Hepatocyte (in vitro differentiated cells): ENCODE measurements at regions not wholly inside any gene's neighbourhood (a gene's known extent, or its start where the extent isn't known, plus 50 kb on each side); places are given as distances from the start of the nearest gene placed in this dataset.

Experiments
- DNase-seq: peaks from one replicate; pipeline ENCODE4 v3.0.0-alpha.2; 2016; ENCODE audit warnings: low spot score
- H2AFZ ChIP-seq: fragments of 200-600 bp; sonication (generic); 2 replicates; pipeline ENCODE4 v1.6.0; 2016; ENCODE audit warnings: antibody characterized with exemption, mild to moderate bottlenecking
- H3K27ac ChIP-seq: fragments of 200-600 bp; sonication (generic); 2 replicates; pipeline ENCODE4 v1.5.1; 2016; ENCODE audit warnings: mild to moderate bottlenecking
- H3K27me3 ChIP-seq: fragments of 200-600 bp; sonication (generic); 2 replicates; pipeline ENCODE4 v1.6.1; 2016
- H3K36me3 ChIP-seq: fragments of 200-600 bp; sonication (generic); replicated peaks from 2 replicates; pipeline ENCODE4 v1.5.1; 2016; ENCODE audit warnings: low read depth; ENCODE audit not compliant: insufficient read depth
- H3K4me1 ChIP-seq: fragments of 200-600 bp; sonication (generic); 2 replicates; pipeline ENCODE4 v1.5.1; 2016; ENCODE audit warnings: mild to moderate bottlenecking, moderate library complexity; ENCODE audit not compliant: insufficient read depth
- H3K4me2 ChIP-seq: fragments of 200-600 bp; sonication (generic); 2 replicates; pipeline ENCODE4 v1.6.0; 2016
- H3K4me3 ChIP-seq: fragments of 200-600 bp; sonication (generic); 2 replicates; pipeline ENCODE4 v1.5.1; 2016; ENCODE audit warnings: mild to moderate bottlenecking
- H3K79me2 ChIP-seq: fragments of 200-600 bp; sonication (generic); 2 replicates; pipeline ENCODE4 v1.6.0; 2017; ENCODE audit warnings: mild to moderate bottlenecking
- H3K9me2 ChIP-seq: fragments of 200-600 bp; sonication (generic); replicated peaks from 2 replicates; pipeline ENCODE4 v1.6.0; 2017; ENCODE audit warnings: mild to moderate bottlenecking; ENCODE audit not compliant: insufficient read depth
- H3K9me3 ChIP-seq: fragments of 200-600 bp; sonication (generic); 2 replicates; pipeline ENCODE4 v1.5.1; 2016; ENCODE audit warnings: low read depth, mild to moderate bottlenecking
- H4K20me1 ChIP-seq: fragments of 200-600 bp; sonication (generic); 2 replicates; pipeline ENCODE4 v1.6.0; 2016; ENCODE audit warnings: mild to moderate bottlenecking; ENCODE audit not compliant: insufficient read depth, poor library complexity, severe bottlenecking
- EZH2 ChIP-seq: fragments of 200-600 bp; sonication (generic); IDR thresholded peaks from 2 replicates; pipeline ENCODE4 v1.6.1; 2016; ENCODE audit warnings: antibody characterized with exemption, mild to moderate bottlenecking, borderline replicate concordance
- EZH2phosphoT487 ChIP-seq: fragments of 200-600 bp; sonication (generic); IDR thresholded peaks from one replicate; pipeline ENCODE4 v1.6.1; 2018; ENCODE audit warnings: antibody characterized with exemption, mild to moderate bottlenecking, low read depth, moderate library complexity; ENCODE audit not compliant: unreplicated experiment, severe bottlenecking
- WGBS: methylation state at CpG from one replicate; pipeline ENCODE4 v1.1.6; 2016; ENCODE audit warnings: low lambda C conversion rate; ENCODE audit errors: missing lambda C conversion rate; 5-methylcytosine and 5-hydroxymethylcytosine counted together
- TF ChIP-seq, protein P1 (sequence below): fragments of 200-600 bp; sonication (generic); IDR thresholded peaks from 2 replicates; pipeline ENCODE4 v1.5.1; 2016; ENCODE audit warnings: antibody characterized with exemption, mild to moderate bottlenecking; ENCODE audit not compliant: poor library complexity

DNA sequence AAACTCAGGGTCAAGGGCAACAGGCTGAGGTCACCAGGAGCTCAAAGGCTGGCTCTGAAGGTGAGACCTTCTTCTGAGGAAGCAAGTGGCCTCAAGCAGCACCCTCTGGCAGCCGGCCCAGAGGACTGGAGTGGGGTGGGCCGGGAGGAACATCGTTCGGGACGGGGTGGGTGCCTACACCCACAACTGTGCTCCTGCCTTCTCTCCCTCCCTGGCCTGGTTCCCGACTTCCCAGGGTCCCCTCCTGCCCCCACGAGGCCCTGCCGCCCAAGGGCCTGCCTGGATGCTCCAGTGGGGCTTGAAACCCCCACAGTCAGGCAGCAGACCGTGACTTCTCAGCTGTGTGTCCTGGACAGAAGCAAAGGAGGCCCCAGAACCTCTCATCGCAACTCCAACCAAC lies 195.7 kb downstream of the IGLL1 start:
- Histone ChIP-seq H3K79me2 (no peaks in the 10 kb centered on the region), H3K9me3 (no peaks in the 10 kb centered on the region), H3K4me2 (no peak overlapping the region), H2AFZ (no peak overlapping the region), H3K4me1 (peaks cover 11% of the 10 kb centered on the region), H3K9me2 (no peaks in the 10 kb centered on the region), H3K4me3 (no peak overlapping the region), H3K27me3 (no peaks in the 10 kb centered on the region), H4K20me1 (no peaks in the 10 kb centered on the region), H3K27ac (peak overlapping the region; percentile 58), H3K36me3 (no peaks in the 10 kb centered on the region)
- WGBS = 91% methylated on average over 10 of the region's 10 CpGs
- DNase-seq = no peak
- TF ChIP-seq EZH2 (no peak), EZH2phosphoT487 (no peak)
- TF ChIP-seq, protein P1, sequence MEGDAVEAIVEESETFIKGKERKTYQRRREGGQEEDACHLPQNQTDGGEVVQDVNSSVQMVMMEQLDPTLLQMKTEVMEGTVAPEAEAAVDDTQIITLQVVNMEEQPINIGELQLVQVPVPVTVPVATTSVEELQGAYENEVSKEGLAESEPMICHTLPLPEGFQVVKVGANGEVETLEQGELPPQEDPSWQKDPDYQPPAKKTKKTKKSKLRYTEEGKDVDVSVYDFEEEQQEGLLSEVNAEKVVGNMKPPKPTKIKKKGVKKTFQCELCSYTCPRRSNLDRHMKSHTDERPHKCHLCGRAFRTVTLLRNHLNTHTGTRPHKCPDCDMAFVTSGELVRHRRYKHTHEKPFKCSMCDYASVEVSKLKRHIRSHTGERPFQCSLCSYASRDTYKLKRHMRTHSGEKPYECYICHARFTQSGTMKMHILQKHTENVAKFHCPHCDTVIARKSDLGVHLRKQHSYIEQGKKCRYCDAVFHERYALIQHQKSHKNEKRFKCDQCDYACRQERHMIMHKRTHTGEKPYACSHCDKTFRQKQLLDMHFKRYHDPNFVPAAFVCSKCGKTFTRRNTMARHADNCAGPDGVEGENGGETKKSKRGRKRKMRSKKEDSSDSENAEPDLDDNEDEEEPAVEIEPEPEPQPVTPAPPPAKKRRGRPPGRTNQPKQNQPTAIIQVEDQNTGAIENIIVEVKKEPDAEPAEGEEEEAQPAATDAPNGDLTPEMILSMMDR = no peak

- DNase-seq = peak; percentile 53
- no peak for TF ChIP-seq EZH2phosphoT487
- TF ChIP-seq, protein P1 = no peak
- no peak for TF ChIP-seq EZH2
- 59% methylated on average over 19 of the region's 23 CpGs for WGBS
- H3K27me3 ChIP-seq = no peaks in the 10 kb centered on the region
- H3K27ac ChIP-seq = peak overlapping the region; percentile 58
- no peak overlapping the region for H2AFZ ChIP-seq
- H3K9me2 ChIP-seq = no peaks in the 10 kb centered on the region
- no peak overlapping the region for H3K4me3 ChIP-seq
- H4K20me1 ChIP-seq = no peaks in the 10 kb centered on the region
- no peaks in the 10 kb centered on the region for H3K9me3 ChIP-seq
- no peaks in the 10 kb centered on the region for H3K36me3 ChIP-seq
- H3K4me1 ChIP-seq = peaks cover 11% of the 10 kb centered on the region
- no peak overlapping the region for H3K4me2 ChIP-seq
- no peaks in the 10 kb centered on the region for H3K79me2 ChIP-seq
These were observed 196.4 kb downstream of the IGLL1 start for GRCh38 chr22:23383491-23384361.

GRCh38 chr22:23382428-23383218 lies 197.5 kb downstream of the IGLL1 start:
- 90% methylated on average over 16 of the region's 16 CpGs for WGBS
- Histone ChIP-seq H3K4me2 (no peak overlapping the region), H2AFZ (no peak overlapping the region), H4K20me1 (no peaks in the 10 kb centered on the region), H3K36me3 (no peaks in the 10 kb centered on the region), H3K27me3 (no peaks in the 10 kb centered on the region), H3K9me3 (no peaks in the 10 kb centered on the region), H3K27ac (no peak overlapping the region), H3K79me2 (no peaks in the 10 kb centered on the region), H3K4me3 (no peak overlapping the region), H3K4me1 (peaks cover 11% of the 10 kb centered on the region), H3K9me2 (no peaks in the 10 kb centered on the region)
- no peak for DNase-seq
- TF ChIP-seq, protein P1 = no peak
